OCI-LY3 (cell line): ENCODE measurements at regions not wholly inside any gene's neighbourhood (a gene's known extent, or its start where the extent isn't known, plus 50 kb on each side); places are given as distances from the start of the nearest gene placed in this dataset.

Experiments
- CTCF ChIP-seq: fragments of 200-600, 300-600 bp; sonication (generic); IDR thresholded peaks from 2 replicates; pipeline ENCODE4 v1.5.1; 2014; ENCODE audit warnings: antibody characterized with exemption, low read length, low read depth
- EZH2phosphoT487 ChIP-seq: fragments of 200-600 bp; shearing (Covaris generic); IDR thresholded peaks from 2 replicates; pipeline ENCODE4 v1.6.1; 2018; ENCODE audit warnings: antibody characterized with exemption, mixed run types, low read depth

GRCh38 chr14:37695866-37696265 lies 100.4 kb downstream of the TTC6 start:
- no peak for TF ChIP-seq CTCF
- no peak for TF ChIP-seq EZH2phosphoT487
